ENCODE measurements at regions not wholly inside any gene's neighbourhood (a gene's known extent, or its start where the extent isn't known, plus 50 kb on each side); places are given as distances from the start of the nearest gene placed in this dataset.
A peak's percentile ranks its signal among the peaks of the same experiment; 100 is the strongest.

DNA sequence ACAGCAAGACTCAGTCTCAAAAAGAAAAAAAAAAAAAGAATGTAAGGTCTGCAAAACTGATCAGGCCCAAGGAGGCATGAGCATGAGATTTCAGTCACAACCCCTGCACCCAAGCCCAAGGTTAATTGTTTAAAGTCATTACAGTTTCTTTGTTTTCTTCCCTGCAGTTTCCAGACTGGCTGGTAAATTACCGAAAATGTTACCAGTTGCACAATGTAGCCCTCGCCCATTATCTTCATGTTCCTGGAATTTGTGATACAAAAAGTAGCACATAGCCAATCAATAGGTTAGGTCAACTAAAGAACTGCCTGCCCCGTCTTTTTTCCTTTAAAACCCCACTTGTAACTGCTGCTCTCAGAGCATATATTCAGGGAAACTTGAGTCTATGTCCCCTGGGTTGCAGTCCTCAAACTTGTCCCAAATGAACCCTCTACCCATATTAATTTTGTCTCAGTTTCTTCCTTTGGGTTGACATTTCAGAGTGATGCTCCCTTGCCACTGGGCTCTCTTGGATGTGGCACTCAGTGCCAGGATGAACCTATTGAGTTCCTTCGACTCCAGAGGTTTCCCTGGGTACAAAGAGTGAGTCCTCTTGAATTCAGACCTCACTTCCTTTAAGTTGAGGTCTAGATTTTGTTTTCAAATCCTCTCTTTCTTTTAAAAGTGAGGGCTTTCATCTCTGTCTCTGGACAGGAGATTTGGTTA is 216.2 kb upstream of the HS6ST1 start:
- no peak for DNase-seq (ENCODE audit: low spot score)

DNA sequence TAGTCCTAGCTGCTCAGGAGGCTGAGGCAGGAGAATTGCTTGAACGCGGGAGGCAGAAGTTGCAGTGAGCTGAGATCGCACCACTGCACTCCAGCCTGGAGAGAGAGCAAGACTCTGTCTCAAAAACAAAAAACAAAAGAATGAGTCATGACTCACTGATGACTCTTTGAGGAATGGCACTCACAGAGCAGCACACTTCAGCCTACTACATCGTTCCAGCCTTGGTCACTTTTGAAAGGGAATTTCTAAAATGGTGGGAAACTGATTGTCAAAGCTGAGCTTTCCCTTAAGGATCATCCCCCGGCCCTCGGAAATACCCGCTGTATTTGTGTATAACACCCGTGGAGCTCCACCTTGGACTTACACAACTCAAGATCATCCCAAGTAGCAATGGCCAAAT is 217.3 kb upstream of the HS6ST1 start:
- DNase-seq (ENCODE audit: low spot score), result peak; percentile 59

- DNase-seq (ENCODE audit: low spot score), result peak; percentile 54
These were observed 218.4 kb upstream of the HS6ST1 start for GRCh38 chr2:128536925-128537620.

- no peak for DNase-seq (ENCODE audit: low spot score)
These were observed 219.0 kb upstream of the HS6ST1 start for GRCh38 chr2:128537646-128538045.

GRCh38 chr2:128538396-128538795 is 219.7 kb upstream of the HS6ST1 start:
- DNase-seq (ENCODE audit: low spot score), result no peak

GRCh38 chr2:128540670-128541069 is 222.0 kb upstream of the HS6ST1 start:
- DNase-seq (ENCODE audit: low spot score), result no peak

DNA sequence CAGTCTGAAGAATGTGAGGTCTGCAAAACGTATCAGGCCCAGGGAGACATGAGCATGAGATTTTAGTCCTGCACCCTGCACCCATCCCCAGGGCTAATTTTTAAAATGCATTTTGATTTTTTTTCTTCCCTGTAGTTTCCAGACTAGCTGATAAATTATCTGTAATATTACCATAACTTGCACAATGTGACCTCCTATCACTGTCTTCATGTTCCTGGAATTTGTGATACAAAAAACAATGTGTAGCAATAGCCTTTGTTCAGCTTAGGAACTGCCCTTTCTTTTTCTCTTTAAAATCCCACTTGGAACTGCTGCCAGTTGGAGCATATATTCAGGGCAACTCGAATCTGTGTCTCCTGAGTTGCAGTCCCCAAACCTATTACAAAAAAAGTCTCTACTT is 222.8 kb upstream of the HS6ST1 start:
- DNase-seq (ENCODE audit: low spot score), result no peak

GRCh38 chr2:128543036-128543435 is 224.4 kb upstream of the HS6ST1 start:
- no peak for DNase-seq (ENCODE audit: low spot score)

DNA sequence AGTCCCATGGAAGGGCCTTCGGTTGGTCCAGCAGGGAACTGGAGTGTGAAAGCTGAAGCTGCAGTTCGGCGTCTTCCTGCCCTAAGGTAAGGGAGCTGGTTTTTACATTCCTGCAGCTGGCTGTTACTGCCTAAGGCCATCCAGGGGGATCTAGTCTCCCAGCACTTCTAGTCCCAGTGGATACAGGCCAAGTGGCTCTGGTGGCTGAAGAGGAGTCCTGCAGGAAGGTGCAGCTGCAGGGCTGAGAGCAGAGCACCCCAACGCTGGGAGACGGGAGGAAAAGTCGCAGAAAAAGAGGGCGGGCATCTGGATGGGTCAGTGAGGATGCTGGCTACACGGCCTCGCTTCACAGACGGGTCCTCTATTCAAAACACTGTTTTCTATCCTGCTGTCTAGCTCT is 225.0 kb upstream of the HS6ST1 start:
- no peak for DNase-seq (ENCODE audit: low spot score)

DNA sequence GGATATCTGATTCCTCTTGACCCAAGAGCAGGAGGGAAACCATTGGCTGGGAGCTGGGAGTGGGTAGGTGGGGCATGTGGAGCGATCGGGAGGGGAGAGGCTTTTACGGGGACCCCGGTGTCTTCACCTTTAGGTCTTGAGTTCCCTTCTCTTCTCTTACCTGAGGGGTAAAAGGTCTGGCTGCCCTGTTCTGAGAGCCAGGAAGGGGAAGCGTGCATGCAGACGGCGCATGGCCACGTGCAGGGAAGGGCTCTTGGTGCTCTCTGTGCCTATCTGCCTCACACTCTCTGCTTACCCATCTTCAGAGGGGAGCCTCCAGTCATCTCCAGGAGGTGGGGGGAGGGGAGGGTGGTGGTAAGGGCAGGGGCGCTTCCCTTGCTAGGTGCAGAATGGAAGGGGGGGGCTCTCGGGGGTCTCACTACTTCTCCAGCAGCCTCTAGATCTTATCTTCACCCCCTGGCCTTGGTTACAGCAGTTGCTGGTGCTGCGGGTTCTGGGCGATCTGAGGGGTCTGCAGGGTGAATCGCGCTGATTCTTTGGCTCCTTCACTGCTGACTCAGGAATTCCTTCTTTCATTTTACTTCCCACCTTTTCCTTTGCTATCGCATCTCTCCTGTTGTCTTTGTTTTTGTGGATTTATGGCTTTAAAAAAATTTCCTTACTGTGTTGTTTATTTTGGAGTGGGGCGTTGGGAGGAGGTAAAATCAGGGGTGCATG is 225.8 kb upstream of the HS6ST1 start:
- DNase-seq (ENCODE audit: low spot score), result no peak

DNA sequence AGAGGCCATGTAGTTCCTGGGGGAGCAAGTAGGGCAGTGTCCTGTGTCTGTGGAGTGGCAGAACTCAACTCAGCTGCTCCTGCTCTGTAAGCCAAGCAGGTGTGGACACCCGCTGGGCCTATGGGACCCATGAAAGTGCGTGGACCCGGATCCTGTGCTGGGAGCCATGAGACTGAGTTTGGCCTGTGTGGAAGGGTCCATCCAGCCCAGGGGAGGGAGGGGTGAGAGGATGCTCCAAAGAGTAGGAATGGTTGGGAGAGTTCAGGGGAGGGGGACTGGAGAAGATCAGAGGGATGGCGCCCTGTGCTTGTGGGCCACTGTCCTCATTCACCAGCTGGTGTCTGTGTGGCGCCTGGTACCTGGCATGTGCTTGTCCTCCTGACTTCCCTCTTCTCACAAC is 226.4 kb upstream of the HS6ST1 start:
- DNase-seq (ENCODE audit: low spot score), result no peak

- DNase-seq (ENCODE audit: low spot score), result no peak
These were observed 227.2 kb upstream of the HS6ST1 start for GRCh38 chr2:128545829-128546228.

DNA sequence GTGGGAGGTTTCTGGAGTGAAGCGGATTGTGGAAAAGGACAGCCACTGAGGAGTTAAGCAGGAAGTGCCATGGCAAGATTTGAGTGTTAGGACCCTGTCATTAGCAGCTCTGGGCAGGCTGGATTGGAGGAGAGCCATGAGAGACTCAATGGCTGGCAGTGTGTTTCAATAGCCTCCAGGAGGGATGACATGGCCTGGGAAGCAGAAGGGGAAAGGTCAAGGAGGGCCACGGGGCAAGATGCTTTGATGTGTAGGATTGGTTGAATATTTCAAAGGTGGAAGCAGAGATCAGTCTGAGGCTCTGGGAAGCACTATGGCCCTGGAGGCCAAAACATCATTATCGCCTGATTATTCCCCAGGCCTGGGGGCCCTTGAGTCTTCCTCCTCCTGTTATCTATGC is 229.0 kb upstream of the HS6ST1 start:
- DNase-seq (ENCODE audit: low spot score), result no peak

DNA sequence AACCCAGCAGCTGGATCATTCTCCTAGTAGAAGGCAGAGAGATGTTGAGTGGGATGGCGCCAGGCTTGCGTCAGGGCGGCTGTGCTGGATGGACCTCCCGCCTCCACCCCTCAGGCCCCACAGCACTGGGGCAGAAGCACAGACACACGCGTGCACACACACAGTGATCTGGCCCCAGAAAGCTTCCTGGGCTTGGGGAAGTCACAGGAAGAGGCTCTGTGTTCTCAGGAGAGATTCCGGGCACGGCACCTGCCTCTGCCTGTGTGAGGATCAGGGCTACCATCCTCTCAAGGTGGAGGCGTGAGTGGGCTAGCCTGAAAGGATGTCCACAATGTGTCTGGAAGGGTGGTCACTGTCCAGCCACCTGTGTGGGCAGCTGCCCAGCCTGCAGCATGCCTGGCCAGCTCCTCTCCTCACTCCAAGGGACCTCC is 229.8 kb upstream of the HS6ST1 start:
- no peak for DNase-seq (ENCODE audit: low spot score)

GRCh38 chr2:128549094-128549493 is 230.4 kb upstream of the HS6ST1 start:
- no peak for DNase-seq (ENCODE audit: low spot score)

DNA sequence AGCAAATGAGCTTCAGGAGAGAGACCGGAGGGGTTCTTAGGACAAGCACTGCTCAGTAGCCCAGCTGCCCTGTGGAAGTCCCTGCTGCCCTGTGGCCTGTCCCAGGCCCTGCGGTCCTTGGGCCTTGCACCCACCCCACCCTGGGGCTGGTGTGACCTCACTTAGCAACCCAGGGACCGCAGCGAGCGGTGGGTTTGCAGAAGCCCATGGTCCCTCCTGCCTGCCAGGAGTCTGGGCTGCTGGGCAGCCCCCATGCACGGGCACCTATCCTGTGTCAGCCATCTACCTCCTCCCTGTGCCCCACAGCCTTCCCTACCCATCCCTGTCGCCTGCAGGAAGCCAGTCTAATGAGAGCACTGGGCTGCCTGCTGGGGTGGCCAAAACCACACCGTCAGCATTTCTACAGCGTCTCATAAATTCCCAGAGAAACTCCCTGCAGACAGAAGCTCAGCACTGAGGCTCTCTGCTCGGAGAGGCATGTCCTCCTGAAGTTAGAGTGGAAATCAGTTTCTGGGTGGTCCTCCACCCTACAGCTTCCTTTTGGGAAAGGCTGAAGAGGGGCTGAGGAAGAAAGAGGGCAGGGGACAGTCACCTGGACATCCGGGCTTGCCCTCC is 231.1 kb upstream of the HS6ST1 start:
- DNase-seq (ENCODE audit: low spot score), result no peak

DNA sequence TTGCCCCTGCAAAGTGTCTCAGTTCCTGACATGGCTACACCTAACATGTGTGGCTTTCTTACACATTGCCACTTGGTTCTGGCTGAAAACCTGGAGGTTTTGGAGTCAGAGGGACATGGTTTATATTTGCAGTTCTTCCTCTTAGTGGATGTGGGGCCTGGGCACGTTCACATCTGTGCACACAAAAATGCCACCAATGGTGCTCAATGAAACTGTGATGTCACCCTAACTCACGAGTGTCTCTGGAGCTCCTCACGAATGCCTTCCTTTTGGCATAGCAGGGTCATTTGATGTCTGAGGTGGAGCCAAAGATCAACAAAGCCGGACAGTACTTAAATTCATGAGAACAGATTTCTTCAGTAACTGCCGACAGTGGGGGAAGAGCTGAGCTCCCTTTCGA is 231.7 kb upstream of the HS6ST1 start:
- DNase-seq (ENCODE audit: low spot score), result no peak

DNA sequence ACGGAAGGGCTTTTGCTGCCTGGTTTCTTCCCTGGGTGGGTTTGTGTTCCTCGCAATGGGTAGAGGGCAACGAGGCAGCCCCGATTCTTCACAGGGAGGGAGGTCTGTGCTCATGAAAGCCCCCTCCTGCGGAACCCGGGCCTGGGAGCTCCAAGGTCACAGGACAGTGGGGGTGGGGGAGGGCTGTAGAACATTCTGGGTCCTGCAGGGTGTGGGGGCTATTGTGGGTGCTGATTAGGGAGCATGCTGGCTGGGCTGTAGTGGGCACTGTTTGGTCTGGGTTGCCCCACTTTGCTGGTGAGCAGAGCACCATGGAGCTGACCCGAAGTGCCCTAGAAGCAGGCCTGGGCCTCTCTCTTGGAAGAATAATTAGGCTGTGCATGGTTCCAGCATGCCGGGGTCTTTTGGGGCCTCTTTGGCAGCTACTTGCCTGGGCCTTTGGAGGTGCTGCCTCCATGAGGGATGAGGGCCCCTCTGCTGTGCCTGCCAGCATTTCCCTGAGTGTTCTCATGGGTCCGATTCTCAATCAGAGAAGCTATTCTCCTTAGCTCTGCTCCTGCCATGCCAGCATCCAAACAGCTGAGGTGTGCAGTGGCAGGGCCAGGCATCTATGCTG is 232.2 kb upstream of the HS6ST1 start:
- no peak for DNase-seq (ENCODE audit: low spot score)

DNA sequence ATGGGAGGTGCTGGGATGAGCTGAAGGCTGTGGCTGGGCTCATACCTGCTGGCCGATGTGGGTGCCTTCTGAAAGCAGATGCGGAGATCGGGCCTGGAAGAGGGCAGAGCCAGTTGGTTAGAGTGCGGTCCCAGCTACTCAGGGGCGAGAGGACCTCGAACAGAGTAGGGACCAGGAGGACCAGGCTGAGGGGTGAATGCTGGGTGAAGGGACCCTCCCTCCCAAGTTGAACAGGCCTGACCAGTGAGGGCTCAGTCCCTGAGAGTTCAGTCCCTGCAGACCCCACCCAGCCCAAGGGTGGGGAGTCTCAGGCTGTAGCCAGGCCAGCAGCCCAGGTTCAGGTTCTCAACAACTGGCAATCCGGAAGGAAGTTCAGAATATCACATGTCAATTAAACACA is 232.8 kb upstream of the HS6ST1 start:
- no peak for DNase-seq (ENCODE audit: low spot score)

GRCh38 chr2:128552141-128552805 is 233.6 kb upstream of the HS6ST1 start:
- DNase-seq (ENCODE audit: low spot score), result no peak

DNA sequence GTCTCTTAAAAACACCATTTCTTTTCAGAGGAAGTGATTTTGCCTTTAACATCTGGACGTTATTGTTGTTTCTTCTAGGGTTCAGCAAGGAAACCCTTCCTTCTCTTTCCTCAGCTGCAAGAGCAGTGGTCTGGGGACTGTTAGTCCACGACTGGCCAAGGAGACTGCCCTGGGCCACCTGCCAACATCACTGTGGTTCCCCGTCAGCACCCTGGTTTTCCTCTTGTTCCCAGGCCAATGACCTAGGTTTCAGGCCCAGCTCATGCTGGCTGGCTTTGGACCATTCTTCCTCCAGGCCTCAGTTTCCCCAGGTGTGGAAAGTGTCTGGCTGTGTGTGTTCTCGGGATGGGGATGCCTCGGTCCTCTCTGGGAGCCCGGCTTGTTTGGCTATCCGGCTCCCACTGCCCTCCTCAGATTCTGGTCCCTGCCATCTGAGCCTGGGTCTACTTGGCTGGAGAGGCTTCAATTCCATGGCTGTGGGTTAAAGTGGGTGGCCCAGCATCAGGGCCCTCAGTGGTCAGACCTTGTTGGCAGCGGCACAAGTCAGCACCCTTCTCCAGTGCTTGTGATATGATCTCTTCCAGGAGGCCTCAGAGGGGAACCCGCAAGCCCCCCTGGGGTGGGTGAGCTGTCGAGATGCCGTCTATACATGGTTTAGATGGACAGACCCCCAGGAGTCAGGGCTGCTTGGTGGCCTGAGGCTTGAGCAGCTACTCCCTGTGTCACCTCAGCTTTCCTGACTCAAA is 234.3 kb upstream of the HS6ST1 start:
- no peak for DNase-seq (ENCODE audit: low spot score)
